ENCODE measurements at regions not wholly inside any gene's neighbourhood (a gene's known extent, or its start where the extent isn't known, plus 50 kb on each side); places are given as distances from the start of the nearest gene placed in this dataset.

- TF ChIP-seq CTCF (IDR thresholded peaks at IDR 0.05; ENCODE audit: insufficient read depth in 1 of 2, low read depth in 1 of 2, low read length in 1 of 2, severe bottlenecking in 1 of 2, unreplicated experiment in 1 of 2), result no peak
- Mint-ChIP-seq H3K27ac (ENCODE audit: unreplicated experiment) (no peak overlapping the region), H3K4me1 (ENCODE audit: low read depth, unreplicated experiment) (no peaks in the 10 kb centered on the region), H3K36me3 (ENCODE audit: insufficient read depth, unreplicated experiment) (no peaks in the 10 kb centered on the region), H3K9me3 (ENCODE audit: unreplicated experiment) (peaks cover 42% of the 10 kb centered on the region), H3K27me3 (ENCODE audit: insufficient read depth, unreplicated experiment) (peaks cover 11% of the 10 kb centered on the region), H3K4me3 (ENCODE audit: unreplicated experiment) (no peak overlapping the region)
- intact Hi-C loops (cut with micrococcal nuclease; ENCODE audit: unreplicated experiment), result no loop called here
- no TSS peak for BruUV-seq (replicated peaks)
- ChIA-PET CTCF (no interaction called here), POLR2A (no interaction called here)
- DNase-seq, result no peak
- no peaks in the 10 kb centered on the region for H3K36me3 ChIP-seq (ENCODE audit: control insufficient read depth, insufficient read depth, low read length)
- no peaks in the 10 kb centered on the region for H3K4me1 ChIP-seq
- no peaks in the 10 kb centered on the region for H3K27me3 ChIP-seq (replicated peaks; ENCODE audit: control insufficient read depth, insufficient read depth, low read length)
- H3K9me3 ChIP-seq, result no peaks in the 10 kb centered on the region; the same call in 1 of the 2 replicates
- H3K4me3 ChIP-seq (ENCODE audit: low read depth, low read length), result no peak overlapping the region
Observed at GRCh38 chr7:159263430-159263829, 118.8 kb upstream of the VIPR2 start.

DNA sequence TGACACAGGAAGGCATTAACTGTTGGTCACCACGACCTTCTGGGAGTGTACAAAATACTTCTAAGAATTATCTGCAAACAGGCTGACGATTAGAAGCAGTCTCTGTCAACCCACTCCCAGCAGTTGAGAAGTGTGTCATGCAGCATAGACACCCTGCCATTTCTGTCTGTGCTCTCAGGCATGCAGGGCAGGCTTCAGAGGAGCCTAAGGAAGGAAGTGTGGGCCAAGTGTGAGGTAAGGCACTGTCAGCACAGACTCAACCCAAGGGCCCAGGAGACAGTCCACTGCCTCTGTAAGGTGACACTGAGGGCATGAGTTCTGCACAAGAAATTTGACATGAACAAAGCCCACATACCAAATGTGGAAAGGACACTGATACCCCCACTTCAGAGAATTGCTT lies 109.0 kb upstream of the VIPR2 start:
- no TSS peak for BruUV-seq (replicated peaks)
- intact Hi-C loops (cut with micrococcal nuclease; ENCODE audit: unreplicated experiment), result no loop called here
- Mint-ChIP-seq H3K27me3 (ENCODE audit: insufficient read depth, unreplicated experiment) (peaks cover 10% of the 10 kb centered on the region), H3K9me3 (ENCODE audit: unreplicated experiment) (no peaks in the 10 kb centered on the region), H3K4me1 (ENCODE audit: low read depth, unreplicated experiment) (no peaks in the 10 kb centered on the region), H3K36me3 (ENCODE audit: insufficient read depth, unreplicated experiment) (no peaks in the 10 kb centered on the region), H3K27ac (ENCODE audit: unreplicated experiment) (no peak overlapping the region), H3K4me3 (ENCODE audit: unreplicated experiment) (no peak overlapping the region)
- POLR2A ChIA-PET, result no interaction called here
- Histone ChIP-seq H3K9me3 (no peaks in the 10 kb centered on the region), H3K36me3 (ENCODE audit: control insufficient read depth, insufficient read depth, low read length) (no peaks in the 10 kb centered on the region), H3K4me3 (ENCODE audit: low read depth, low read length) (no peak overlapping the region), H3K4me1 (no peaks in the 10 kb centered on the region), H3K27me3 (replicated peaks; ENCODE audit: control insufficient read depth, insufficient read depth, low read length) (no peaks in the 10 kb centered on the region)
- CTCF ChIA-PET, result no interaction called here
- no peak for DNase-seq
- no peak for TF ChIP-seq CTCF (IDR thresholded peaks at IDR 0.05; ENCODE audit: insufficient read depth in 1 of 2, low read depth in 1 of 2, low read length in 1 of 2, severe bottlenecking in 1 of 2, unreplicated experiment in 1 of 2)

DNA sequence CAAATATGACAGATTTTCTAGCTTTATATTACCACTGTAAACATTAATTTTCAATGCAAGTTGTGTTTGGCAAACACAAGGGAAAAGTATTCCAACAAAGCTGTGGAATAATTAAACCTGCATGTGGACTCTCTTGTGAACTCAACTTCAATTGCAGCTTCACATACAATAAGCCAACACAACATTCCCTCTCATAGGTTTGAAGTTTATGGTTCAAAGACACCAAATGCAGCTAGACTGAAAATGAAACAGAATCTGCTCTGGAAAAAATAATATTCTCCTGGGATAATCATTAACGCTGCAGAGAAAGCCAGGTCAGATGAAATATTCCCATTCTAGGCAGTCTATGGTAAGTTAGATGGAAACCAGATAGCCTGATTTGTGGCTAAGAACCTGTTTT lies 105.8 kb upstream of the VIPR2 start:
- no peak for TF ChIP-seq CTCF (IDR thresholded peaks at IDR 0.05; ENCODE audit: insufficient read depth in 1 of 2, low read depth in 1 of 2, low read length in 1 of 2, severe bottlenecking in 1 of 2, unreplicated experiment in 1 of 2)
- CTCF ChIA-PET, result no interaction called here
- H3K36me3 Mint-ChIP-seq (ENCODE audit: insufficient read depth, unreplicated experiment), result no peaks in the 10 kb centered on the region
- no TSS peak for BruUV-seq (replicated peaks)
- Histone ChIP-seq H3K4me1 (no peaks in the 10 kb centered on the region), H3K4me3 (ENCODE audit: low read depth, low read length) (no peak overlapping the region), H3K36me3 (ENCODE audit: control insufficient read depth, insufficient read depth, low read length) (no peaks in the 10 kb centered on the region), H3K9me3 (0 out of 2 replicates have a peak, but pooled peaks cover under 1% of the 10 kb centered on the region), H3K27me3 (replicated peaks; ENCODE audit: control insufficient read depth, insufficient read depth, low read length) (no peaks in the 10 kb centered on the region)
- no peaks in the 10 kb centered on the region for H3K4me1 Mint-ChIP-seq (ENCODE audit: low read depth, unreplicated experiment)
- POLR2A ChIA-PET, result no interaction called here
- no peak overlapping the region for H3K27ac Mint-ChIP-seq (ENCODE audit: unreplicated experiment)
- no peak overlapping the region for H3K4me3 Mint-ChIP-seq (ENCODE audit: unreplicated experiment)
- H3K9me3 Mint-ChIP-seq (ENCODE audit: unreplicated experiment), result no peaks in the 10 kb centered on the region
- peaks cover 19% of the 10 kb centered on the region for H3K27me3 Mint-ChIP-seq (ENCODE audit: insufficient read depth, unreplicated experiment)
- no peak for DNase-seq
- intact Hi-C loops (cut with micrococcal nuclease; ENCODE audit: unreplicated experiment), result no loop called here
